HG03521 (cell line): ENCODE measurements at regions not wholly inside any gene's neighbourhood (a gene's known extent, or its start where the extent isn't known, plus 50 kb on each side); places are given as distances from the start of the nearest gene placed in this dataset.
"Not testable (repeated sequence)": the region's sequence is repeated elsewhere in the genome, so short reads cannot be mapped to it uniquely, and the experiment has no call there.

Experiments
- ATAC-seq: cut with Tn5 transposase; IDR thresholded peaks from one replicate; pipeline ENCODE4 v1.9.1; 2021; ENCODE audit warnings: mild to moderate bottlenecking, moderate library complexity; ENCODE audit not compliant: unreplicated experiment

- ATAC-seq = not testable (repeated sequence)
Observed at GRCh38 chr16:21532996-21533395, 66.4 kb upstream of the METTL9 start.

GRCh38 chr16:21533474-21533873 is 65.9 kb upstream of the METTL9 start:
- not testable (repeated sequence) for ATAC-seq

GRCh38 chr16:21534561-21534960 is 64.8 kb upstream of the METTL9 start:
- not testable (repeated sequence) for ATAC-seq

- ATAC-seq = not testable (repeated sequence)
Observed at GRCh38 chr16:21535201-21535600, 64.2 kb upstream of the METTL9 start.

- not testable (repeated sequence) for ATAC-seq
Observed at GRCh38 chr16:21536740-21537139, 62.6 kb upstream of the METTL9 start.

- not testable (repeated sequence) for ATAC-seq
Observed at GRCh38 chr16:21537598-21537997, 61.8 kb upstream of the METTL9 start.

- not testable (repeated sequence) for ATAC-seq
Observed at GRCh38 chr16:21539107-21539618, 60.2 kb upstream of the METTL9 start.

GRCh38 chr16:21540770-21541433 is 58.5 kb upstream of the METTL9 start:
- peak; percentile 43 for ATAC-seq

- ATAC-seq = not testable (repeated sequence)
Observed at GRCh38 chr16:21541611-21542051, 57.7 kb upstream of the METTL9 start.

- not testable (repeated sequence) for ATAC-seq
Observed at GRCh38 chr16:21542075-21542474, 57.3 kb upstream of the METTL9 start.

GRCh38 chr16:21542491-21543124 is 56.8 kb upstream of the METTL9 start:
- ATAC-seq = not testable (repeated sequence)

GRCh38 chr16:21543151-21543836 is 56.1 kb upstream of the METTL9 start:
- ATAC-seq = not testable (repeated sequence)

- not testable (repeated sequence) for ATAC-seq
Observed at GRCh38 chr16:21545664-21546326, 53.6 kb upstream of the METTL9 start.

- ATAC-seq = not testable (repeated sequence)
Observed at GRCh38 chr16:21549396-21549795, 50.0 kb upstream of the METTL9 start.
